Trophoblast cell (in vitro differentiated cells and primary cell): ENCODE measurements at regions not wholly inside any gene's neighbourhood (a gene's known extent, or its start where the extent isn't known, plus 50 kb on each side); places are given as distances from the start of the nearest gene placed in this dataset.

Experiments
- DNase-seq, 2 donors: peaks; one replicate each; pipeline ENCODE4 v3.0.0-alpha.2; 2016
- H2AFZ ChIP-seq: 2 replicates; pipeline ENCODE4 v1.6.1; 2013; ENCODE audit warnings: low read length, moderate library complexity, mild to moderate bottlenecking; ENCODE audit not compliant: insufficient read depth, poor library complexity
- H2AK5ac ChIP-seq: 2 replicates; pipeline ENCODE4 v1.6.1; 2013; ENCODE audit warnings: mild to moderate bottlenecking, low read length
- H2BK120ac ChIP-seq: 2 replicates; pipeline ENCODE4 v1.6.1; 2013; ENCODE audit warnings: low read length, mild to moderate bottlenecking, moderate library complexity; ENCODE audit not compliant: insufficient read depth, poor library complexity
- H2BK12ac ChIP-seq: 2 replicates; pipeline ENCODE4 v1.6.1; 2013; ENCODE audit warnings: mild to moderate bottlenecking, low read length, moderate library complexity
- H2BK5ac ChIP-seq: 2 replicates; pipeline ENCODE4 v1.6.1; 2013; ENCODE audit warnings: low read length, low read depth, moderate library complexity, mild to moderate bottlenecking; ENCODE audit not compliant: poor library complexity
- H3K14ac ChIP-seq: 2 replicates; pipeline ENCODE4 v1.6.1; 2013; ENCODE audit warnings: mild to moderate bottlenecking, low read length
- H3K18ac ChIP-seq: 2 replicates; pipeline ENCODE4 v1.6.1; 2013; ENCODE audit warnings: mild to moderate bottlenecking, low read length
- H3K23ac ChIP-seq: 2 replicates; pipeline ENCODE4 v1.6.1; 2013; ENCODE audit warnings: low read length
- H3K27ac ChIP-seq: 2 replicates; pipeline ENCODE4 v1.5.1; 2013; ENCODE audit warnings: low read depth, mild to moderate bottlenecking, inconsistent platforms, low read length, moderate library complexity
- H3K27me3 ChIP-seq: 2 replicates; pipeline ENCODE4 v1.6.1; 2013; ENCODE audit warnings: inconsistent platforms, mild to moderate bottlenecking, low read length, moderate library complexity; ENCODE audit not compliant: insufficient read depth
- H3K36me3 ChIP-seq, 2 experiments: 1 replicate in 1 of 2; 2 replicates in 1 of 2; pipeline ENCODE4 v1.6.1; 2013; ENCODE audit warnings: low read length in 2 of 2, mild to moderate bottlenecking in 2 of 2, moderate library complexity in 1 of 2; ENCODE audit not compliant: insufficient read depth in 2 of 2, control insufficient read depth in 1 of 2
- H3K4ac ChIP-seq: 2 replicates; pipeline ENCODE4 v1.6.1; 2013; ENCODE audit warnings: low read depth, mild to moderate bottlenecking, low read length, moderate library complexity
- H3K4me1 ChIP-seq, 2 experiments: 1 replicate in 1 of 2; 2 replicates in 1 of 2; pipeline ENCODE4 v1.6.1; 2013; ENCODE audit warnings: low read length in 2 of 2, mild to moderate bottlenecking in 2 of 2, moderate library complexity in 1 of 2; ENCODE audit not compliant: insufficient read depth in 2 of 2, control insufficient read depth in 1 of 2
- H3K4me2 ChIP-seq: 2 replicates; pipeline ENCODE4 v1.6.1; 2013; ENCODE audit warnings: inconsistent platforms, mild to moderate bottlenecking, low read length, moderate library complexity
- H3K4me3 ChIP-seq: 2 replicates; pipeline ENCODE4 v1.5.1; 2013; ENCODE audit warnings: mild to moderate bottlenecking, low read depth, low read length, inconsistent platforms
- H3K79me1 ChIP-seq: one replicate; pipeline ENCODE4 v1.6.1; 2013; ENCODE audit warnings: low read length
- H3K79me2 ChIP-seq: 2 replicates; pipeline ENCODE4 v1.6.1; 2013; ENCODE audit warnings: low read length, mild to moderate bottlenecking; ENCODE audit not compliant: control insufficient read depth, insufficient read depth, poor library complexity
- H3K9ac ChIP-seq: 2 replicates; pipeline ENCODE4 v1.6.1; 2013; ENCODE audit warnings: mild to moderate bottlenecking, low read length
- H3K9me3 ChIP-seq: 2 replicates; pipeline ENCODE4 v1.6.1; 2013; ENCODE audit warnings: low read depth, mild to moderate bottlenecking, control low read depth, inconsistent platforms, low read length; ENCODE audit not compliant: insufficient read depth
- H4K12ac ChIP-seq: 2 replicates; pipeline ENCODE4 v1.6.1; 2013; ENCODE audit warnings: low read depth, mild to moderate bottlenecking, low read length, moderate library complexity
- H4K8ac ChIP-seq: 2 replicates; pipeline ENCODE4 v1.6.1; 2013; ENCODE audit warnings: low read depth, mild to moderate bottlenecking, low read length, moderate library complexity
- H4K91ac ChIP-seq: one replicate; pipeline ENCODE4 v1.6.1; 2013; ENCODE audit warnings: low read depth, mild to moderate bottlenecking, low read length, moderate library complexity
- WGBS: extraction: QIAGEN DNeasy Blood & Tissue Kit; methylation state at CpG from one replicate; pipeline ENCODE4 v1.1.7; 2013; ENCODE audit warnings: missing lambda C conversion rate; ENCODE audit not compliant: insufficient read length, insufficient coverage; ENCODE audit errors: extremely low coverage; 5-methylcytosine and 5-hydroxymethylcytosine counted together

DNA sequence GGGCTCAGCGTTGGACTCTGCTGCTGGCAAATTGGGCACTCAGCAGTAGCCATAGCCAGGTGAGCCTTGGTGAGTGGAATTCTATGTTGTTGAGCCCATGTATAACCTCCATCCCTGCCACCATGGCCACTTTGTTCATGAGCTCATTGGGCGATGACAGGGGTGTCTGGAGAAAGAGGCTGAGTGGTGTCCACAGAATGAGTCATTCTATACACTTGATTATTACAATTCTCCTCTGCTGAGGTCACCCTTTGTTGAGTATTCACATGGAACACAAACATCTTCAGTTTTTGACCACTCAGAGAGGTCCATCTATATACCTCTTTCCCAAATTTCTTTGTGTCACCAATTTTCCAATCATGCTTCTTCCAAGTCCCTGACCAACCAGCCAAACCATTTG, 1341.7 kb downstream of the PCDH7 start:
- no peak overlapping the region for H2BK120ac ChIP-seq
- no peaks in the 10 kb centered on the region for H3K79me2 ChIP-seq
- no peak overlapping the region for H3K4ac ChIP-seq
- H3K14ac ChIP-seq: no peak overlapping the region
- no peak overlapping the region for H4K12ac ChIP-seq
- H3K18ac ChIP-seq: no peak overlapping the region
- H2BK5ac ChIP-seq: no peak overlapping the region
- no peak overlapping the region for H3K9ac ChIP-seq
- H2BK12ac ChIP-seq: no peak overlapping the region
- H2AK5ac ChIP-seq: no peak overlapping the region
- no peak overlapping the region for H3K23ac ChIP-seq
- H2AFZ ChIP-seq: no peak overlapping the region
- no peak for DNase-seq
- no peaks in the 10 kb centered on the region for H3K36me3 ChIP-seq
- H3K9me3 ChIP-seq: no peaks in the 10 kb centered on the region
- no CpG with 5 or more reads among the region's 2 CpGs for WGBS
- H4K91ac ChIP-seq: no peak overlapping the region
- no peak overlapping the region for H4K8ac ChIP-seq
- no peaks in the 10 kb centered on the region for H3K4me1 ChIP-seq
- H3K27me3 ChIP-seq: no peaks in the 10 kb centered on the region
- no peak overlapping the region for H3K4me2 ChIP-seq
- H3K27ac ChIP-seq: no peak overlapping the region
- H3K4me3 ChIP-seq: no peak overlapping the region
- H3K79me1 ChIP-seq: no peaks in the 10 kb centered on the region

DNA sequence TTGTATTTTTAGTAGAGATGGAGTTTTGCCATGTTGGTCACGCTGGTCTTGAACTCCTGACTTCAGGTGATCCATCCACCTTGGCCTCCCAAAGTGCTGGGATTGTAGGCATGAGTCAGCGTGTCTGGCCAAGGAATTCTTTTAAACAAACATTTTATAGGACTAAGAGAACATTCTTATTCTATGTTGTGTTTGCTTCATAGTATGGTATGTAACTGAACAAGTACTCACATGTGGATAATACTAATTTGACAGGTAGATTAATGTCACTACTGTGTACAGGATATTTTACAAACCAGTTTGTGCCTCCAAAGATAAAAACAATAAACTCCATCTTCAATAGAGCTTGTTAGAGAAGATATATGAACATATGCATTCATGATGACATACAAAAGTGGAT, 1353.4 kb downstream of the PCDH7 start:
- Histone ChIP-seq H3K14ac (no peak overlapping the region), H4K91ac (no peak overlapping the region), H3K23ac (no peak overlapping the region), H3K27me3 (no peaks in the 10 kb centered on the region), H3K4ac (no peak overlapping the region), H3K79me1 (no peaks in the 10 kb centered on the region), H3K4me3 (no peak overlapping the region), H3K4me2 (no peak overlapping the region), H3K9ac (no peak overlapping the region), H2AFZ (no peak overlapping the region), H3K36me3 (no peaks in the 10 kb centered on the region), H3K4me1 (no peaks in the 10 kb centered on the region), H3K18ac (no peak overlapping the region), H4K12ac (no peak overlapping the region), H2BK120ac (no peak overlapping the region), H4K8ac (no peak overlapping the region), H2BK5ac (no peak overlapping the region), H3K79me2 (no peaks in the 10 kb centered on the region), H2BK12ac (no peak overlapping the region), H3K27ac (no peak overlapping the region), H3K9me3 (no peaks in the 10 kb centered on the region), H2AK5ac (no peak overlapping the region)
- WGBS: no CpG with 5 or more reads among the region's 2 CpGs
- DNase-seq: no peak

- H3K79me2 ChIP-seq: no peaks in the 10 kb centered on the region
Observed at GRCh38 chr4:32087211-32087610, 1367.0 kb downstream of the PCDH7 start.

DNA sequence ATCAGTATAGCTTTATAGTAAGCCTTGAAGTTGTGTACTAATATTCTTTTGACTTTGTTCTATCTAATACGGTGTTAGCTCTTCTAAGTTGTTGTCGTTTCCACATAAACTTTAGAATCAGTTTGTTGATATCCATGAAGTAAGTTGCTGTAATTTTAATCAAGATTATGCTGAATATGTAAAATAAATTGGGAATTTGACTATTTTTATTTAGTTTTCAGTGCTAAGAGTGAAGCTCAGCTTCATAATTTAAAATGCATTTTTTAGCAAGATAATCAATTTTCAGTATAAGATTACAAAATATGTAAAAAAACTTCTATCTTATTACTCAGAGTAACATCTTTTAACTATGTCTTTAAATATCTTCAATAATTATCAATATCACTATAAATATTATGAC, 1374.8 kb downstream of the PCDH7 start:
- Histone ChIP-seq H3K79me1 (no peaks in the 10 kb centered on the region), H4K91ac (no peak overlapping the region), H3K23ac (no peak overlapping the region), H4K8ac (no peak overlapping the region), H2BK5ac (no peak overlapping the region), H4K12ac (no peak overlapping the region), H2BK120ac (no peak overlapping the region), H3K9me3 (no peaks in the 10 kb centered on the region), H3K4me2 (no peak overlapping the region), H2BK12ac (no peak overlapping the region), H2AK5ac (no peak overlapping the region), H3K14ac (no peak overlapping the region), H3K79me2 (no peaks in the 10 kb centered on the region), H3K4me1 (no peaks in the 10 kb centered on the region), H3K4ac (no peak overlapping the region), H3K9ac (no peak overlapping the region), H3K27me3 (no peaks in the 10 kb centered on the region), H3K4me3 (no peak overlapping the region), H2AFZ (no peak overlapping the region), H3K27ac (no peak overlapping the region), H3K18ac (no peak overlapping the region), H3K36me3 (no peaks in the 10 kb centered on the region)
- WGBS: no CpG with 5 or more reads among the region's 2 CpGs
- no peak for DNase-seq

More at GRCh38 chr4:32087211-32087610, 1367.0 kb downstream of the PCDH7 start:
- H2BK12ac ChIP-seq: no peak overlapping the region
- no peak overlapping the region for H3K9ac ChIP-seq
- H3K4me2 ChIP-seq: no peak overlapping the region
- no peak overlapping the region for H3K23ac ChIP-seq
- H2AK5ac ChIP-seq: no peak overlapping the region
- H3K36me3 ChIP-seq: no peaks in the 10 kb centered on the region
- H3K4me3 ChIP-seq: no peak overlapping the region
- no peak overlapping the region for H2AFZ ChIP-seq
- no peak overlapping the region for H3K14ac ChIP-seq
- H3K18ac ChIP-seq: no peak overlapping the region
- no peaks in the 10 kb centered on the region for H3K4me1 ChIP-seq
- no peak for DNase-seq
- no peaks in the 10 kb centered on the region for H3K79me1 ChIP-seq
- H2BK120ac ChIP-seq: no peak overlapping the region
- no peak overlapping the region for H4K8ac ChIP-seq
- H2BK5ac ChIP-seq: no peak overlapping the region
- H3K27ac ChIP-seq: no peak overlapping the region
- H4K12ac ChIP-seq: no peak overlapping the region
- H4K91ac ChIP-seq: no peak overlapping the region
- no peak overlapping the region for H3K4ac ChIP-seq
- H3K9me3 ChIP-seq: no peaks in the 10 kb centered on the region
- H3K27me3 ChIP-seq: no peaks in the 10 kb centered on the region
- no CpG with 5 or more reads among the region's 2 CpGs for WGBS
